ENCODE measurements at regions not wholly inside any gene's neighbourhood (a gene's known extent, or its start where the extent isn't known, plus 50 kb on each side); places are given as distances from the start of the nearest gene placed in this dataset.

DNA sequence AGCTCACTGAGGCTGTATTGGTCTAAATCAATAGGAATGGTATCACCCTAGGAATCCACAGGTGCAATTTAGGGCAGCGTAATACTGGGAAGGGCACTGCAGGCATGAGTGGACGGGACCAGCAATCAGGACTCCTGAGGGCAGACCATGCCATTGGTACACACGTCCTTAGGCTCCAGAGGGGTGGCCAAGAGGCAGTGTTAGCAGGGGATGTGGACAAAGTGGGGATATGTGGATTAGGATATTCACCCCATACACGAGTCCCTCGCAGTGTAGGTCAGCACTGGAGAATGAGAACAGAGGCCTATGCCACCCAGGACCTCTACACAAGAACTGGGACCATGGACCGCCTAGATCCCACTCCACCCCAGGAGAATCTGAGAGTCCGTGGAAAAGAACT is 389.8 kb downstream of the BCL11A start:
- H3K4me1 Mint-ChIP-seq (ENCODE audit: unreplicated experiment): no peaks in the 10 kb centered on the region
- no peaks in the 10 kb centered on the region for H3K36me3 Mint-ChIP-seq (ENCODE audit: low read depth, unreplicated experiment)
- TF ChIP-seq CTCF (IDR thresholded peaks at IDR 0.05; ENCODE audit: unreplicated experiment): no peak

DNA sequence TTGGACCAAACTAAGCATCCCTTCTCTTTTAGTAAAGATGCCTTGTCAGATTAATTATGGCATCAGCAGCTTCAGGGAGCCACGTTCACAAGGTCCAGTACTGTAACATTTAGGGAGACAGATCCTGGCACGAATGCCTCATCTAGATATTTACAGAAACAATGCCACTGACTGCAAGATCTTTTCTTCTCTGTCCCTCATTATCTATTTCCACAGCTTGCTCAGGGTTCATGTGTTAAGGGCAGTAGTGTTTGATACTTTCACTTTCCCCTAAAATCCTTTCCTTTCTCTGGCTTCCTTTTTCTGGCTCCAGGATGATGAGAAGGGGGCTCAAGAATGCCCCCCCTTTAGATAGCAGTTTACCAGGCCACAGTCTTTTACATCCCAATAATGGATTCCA is 393.9 kb downstream of the BCL11A start:
- Mint-ChIP-seq H3K4me1 (ENCODE audit: unreplicated experiment) (no peaks in the 10 kb centered on the region), H3K27ac (ENCODE audit: unreplicated experiment) (no peak overlapping the region), H3K36me3 (ENCODE audit: low read depth, unreplicated experiment) (no peaks in the 10 kb centered on the region), H3K9me3 (ENCODE audit: unreplicated experiment) (no peaks in the 10 kb centered on the region), H3K27me3 (ENCODE audit: unreplicated experiment) (no peaks in the 10 kb centered on the region), H3K4me3 (ENCODE audit: unreplicated experiment) (no peak overlapping the region)
- DNase-seq (ENCODE audit: low spot score): no peak
- TF ChIP-seq CTCF (IDR thresholded peaks at IDR 0.05; ENCODE audit: unreplicated experiment): no peak

More for the DNA sequence above, 389.8 kb downstream of the BCL11A start:
- no peak overlapping the region for H3K4me3 Mint-ChIP-seq (ENCODE audit: unreplicated experiment)
- no peaks in the 10 kb centered on the region for H3K27me3 Mint-ChIP-seq (ENCODE audit: unreplicated experiment)
- H3K27ac Mint-ChIP-seq (ENCODE audit: unreplicated experiment): no peak overlapping the region
- DNase-seq (ENCODE audit: low spot score): no peak
- H3K9me3 Mint-ChIP-seq (ENCODE audit: unreplicated experiment): no peaks in the 10 kb centered on the region

GRCh38 chr2:60158262-60158661 is 395.2 kb downstream of the BCL11A start:
- no peak for DNase-seq (ENCODE audit: low spot score)
- Mint-ChIP-seq H3K4me1 (ENCODE audit: unreplicated experiment) (no peaks in the 10 kb centered on the region), H3K27ac (ENCODE audit: unreplicated experiment) (no peak overlapping the region), H3K9me3 (ENCODE audit: unreplicated experiment) (no peaks in the 10 kb centered on the region), H3K4me3 (ENCODE audit: unreplicated experiment) (no peak overlapping the region), H3K36me3 (ENCODE audit: low read depth, unreplicated experiment) (no peaks in the 10 kb centered on the region), H3K27me3 (ENCODE audit: unreplicated experiment) (no peaks in the 10 kb centered on the region)
- TF ChIP-seq CTCF (IDR thresholded peaks at IDR 0.05; ENCODE audit: unreplicated experiment): no peak

DNA sequence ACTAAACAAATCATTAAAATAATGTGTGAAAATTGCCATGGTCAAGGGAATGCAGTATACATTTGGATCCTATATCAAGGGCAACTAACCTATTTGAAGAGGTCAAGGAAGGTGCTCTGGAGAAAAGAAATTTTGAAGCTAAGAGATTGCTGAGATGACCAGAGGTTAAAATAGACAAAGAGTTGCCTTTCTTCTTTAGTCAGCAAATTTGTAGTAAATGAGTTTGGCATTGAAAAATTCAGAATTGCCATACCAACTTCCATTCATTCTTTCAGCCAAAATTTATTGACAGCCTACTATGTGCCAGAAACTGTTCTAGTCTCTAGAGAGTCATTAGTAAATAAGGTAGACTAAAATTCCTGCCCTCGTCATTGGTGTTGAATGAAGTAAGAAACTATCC is 396.2 kb downstream of the BCL11A start:
- Mint-ChIP-seq H3K9me3 (ENCODE audit: unreplicated experiment) (no peaks in the 10 kb centered on the region), H3K4me1 (ENCODE audit: unreplicated experiment) (no peaks in the 10 kb centered on the region), H3K4me3 (ENCODE audit: unreplicated experiment) (no peak overlapping the region), H3K27me3 (ENCODE audit: unreplicated experiment) (no peaks in the 10 kb centered on the region), H3K27ac (ENCODE audit: unreplicated experiment) (no peak overlapping the region), H3K36me3 (ENCODE audit: low read depth, unreplicated experiment) (no peaks in the 10 kb centered on the region)
- DNase-seq (ENCODE audit: low spot score): no peak
- TF ChIP-seq CTCF (IDR thresholded peaks at IDR 0.05; ENCODE audit: unreplicated experiment): no peak

- no peaks in the 10 kb centered on the region for H3K36me3 Mint-ChIP-seq (ENCODE audit: low read depth, unreplicated experiment)
- no peak overlapping the region for H3K27ac Mint-ChIP-seq (ENCODE audit: unreplicated experiment)
- H3K4me1 Mint-ChIP-seq (ENCODE audit: unreplicated experiment): no peaks in the 10 kb centered on the region
- no peak for TF ChIP-seq CTCF (IDR thresholded peaks at IDR 0.05; ENCODE audit: unreplicated experiment)
- peaks cover 3% of the 10 kb centered on the region for H3K27me3 Mint-ChIP-seq (ENCODE audit: unreplicated experiment)
- no peaks in the 10 kb centered on the region for H3K9me3 Mint-ChIP-seq (ENCODE audit: unreplicated experiment)
- H3K4me3 Mint-ChIP-seq (ENCODE audit: unreplicated experiment): no peak overlapping the region
- DNase-seq (ENCODE audit: low spot score): no peak
These were observed 399.3 kb downstream of the BCL11A start for GRCh38 chr2:60154142-60154541.
